ENCODE measurements at regions not wholly inside any gene's neighbourhood (a gene's known extent, or its start where the extent isn't known, plus 50 kb on each side); places are given as distances from the start of the nearest gene placed in this dataset.

DNA sequence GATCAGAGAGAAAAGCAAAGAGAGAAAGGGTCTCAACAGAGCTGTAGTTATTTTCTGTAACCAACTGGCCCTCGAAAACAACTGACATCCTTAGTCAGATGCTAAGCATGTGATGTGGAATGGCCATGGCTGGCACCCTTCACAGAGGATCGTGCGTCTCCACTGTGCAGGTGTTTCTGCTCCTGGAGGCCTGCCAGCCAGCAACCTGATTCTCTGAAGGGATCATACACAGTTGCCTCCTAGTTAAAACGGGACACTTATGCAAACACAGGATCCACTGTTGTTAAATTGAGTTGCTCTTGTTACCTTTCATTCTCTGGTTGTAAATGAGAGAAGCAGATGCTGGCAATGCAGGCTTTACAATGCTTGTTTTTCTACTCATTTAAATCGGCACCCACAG, 148.5 kb downstream of the HDGFL1 start:
- Histone ChIP-seq H4K20me1 (ENCODE audit: control insufficient read depth, insufficient read depth, insufficient read length) (no peaks in the 10 kb centered on the region), H3K9ac (ENCODE audit: extremely low read depth, insufficient read length, low read length) (no peak overlapping the region), H3K56ac (ENCODE audit: insufficient read length, low read depth, low read length) (no peak overlapping the region), H3K4ac (ENCODE audit: low read depth, low read length) (no peak overlapping the region), H3K14ac (ENCODE audit: insufficient read depth, low read length) (no peak overlapping the region), H3K23me2 (ENCODE audit: insufficient read length, low read depth, low read length, poor library complexity, severe bottlenecking) (no peaks in the 10 kb centered on the region), H3K23ac (ENCODE audit: insufficient read length, low read depth, low read length) (no peak overlapping the region), H2BK20ac (ENCODE audit: low read depth, low read length, poor library complexity, severe bottlenecking) (no peak overlapping the region), H3K79me1 (ENCODE audit: insufficient read depth, low read depth, low read length, poor library complexity, severe bottlenecking) (no peaks in the 10 kb centered on the region), H2BK120ac (ENCODE audit: low read depth, low read length, poor library complexity, severe bottlenecking) (no peak overlapping the region), H3K79me2 (ENCODE audit: insufficient read depth, low read length) (no peaks in the 10 kb centered on the region), H3K27ac (ENCODE audit: insufficient read length, low read depth, low read length) (no peak overlapping the region), H3K27me3 (ENCODE audit: insufficient read depth, low read length) (no peaks in the 10 kb centered on the region), H2BK5ac (ENCODE audit: insufficient read length, low read length) (no peak overlapping the region), H3K18ac (ENCODE audit: insufficient read length, low read depth, low read length) (no peak overlapping the region), H4K5ac (ENCODE audit: insufficient read length, low read depth, low read length) (no peak overlapping the region), H2BK15ac (ENCODE audit: low read depth, low read length) (no peak overlapping the region), H2AFZ (ENCODE audit: low read length) (no peak overlapping the region), H3K4me2 (ENCODE audit: insufficient read depth, insufficient read length, low read length) (no peak overlapping the region), H2BK12ac (ENCODE audit: insufficient read length, low read depth, low read length) (no peak overlapping the region), H3T11ph (ENCODE audit: low read length) (no peak overlapping the region), H3K4me1 (ENCODE audit: insufficient read depth, low read length) (peaks cover 5% of the 10 kb centered on the region; the same call in 1 of the 2 replicates), H4K8ac (replicated peaks; ENCODE audit: insufficient read length, low read depth, low read length) (no peak overlapping the region), H4K91ac (ENCODE audit: insufficient read length, low read depth, low read length) (no peak overlapping the region), H2AK5ac (ENCODE audit: insufficient read length, low read length) (no peak overlapping the region), H3K9me3 (ENCODE audit: control insufficient read depth, low read depth, low read length) (no peaks in the 10 kb centered on the region)
- no peak for DNase-seq
- Mint-ChIP-seq H3K27me3 (ENCODE audit: low read depth) (no peaks in the 10 kb centered on the region; the same call in 1 of the 2 replicates), H3K4me1 (peaks cover 12 to 21% of the 10 kb centered on the region in 2 experiments), H3K27ac (no peak overlapping the region), H3K9me3 (peaks cover 7 to 9% of the 10 kb centered on the region in 2 experiments), H3K4me3 (no peak overlapping the region), H3K36me3 (ENCODE audit: insufficient read depth in 1 of 3, low read depth in 3 of 3) (peaks cover 3 to 9% (median 3%) of the 10 kb centered on the region in 3 experiments; a peak in 6 of 7 replicates)
- TF ChIP-seq, protein P1, sequence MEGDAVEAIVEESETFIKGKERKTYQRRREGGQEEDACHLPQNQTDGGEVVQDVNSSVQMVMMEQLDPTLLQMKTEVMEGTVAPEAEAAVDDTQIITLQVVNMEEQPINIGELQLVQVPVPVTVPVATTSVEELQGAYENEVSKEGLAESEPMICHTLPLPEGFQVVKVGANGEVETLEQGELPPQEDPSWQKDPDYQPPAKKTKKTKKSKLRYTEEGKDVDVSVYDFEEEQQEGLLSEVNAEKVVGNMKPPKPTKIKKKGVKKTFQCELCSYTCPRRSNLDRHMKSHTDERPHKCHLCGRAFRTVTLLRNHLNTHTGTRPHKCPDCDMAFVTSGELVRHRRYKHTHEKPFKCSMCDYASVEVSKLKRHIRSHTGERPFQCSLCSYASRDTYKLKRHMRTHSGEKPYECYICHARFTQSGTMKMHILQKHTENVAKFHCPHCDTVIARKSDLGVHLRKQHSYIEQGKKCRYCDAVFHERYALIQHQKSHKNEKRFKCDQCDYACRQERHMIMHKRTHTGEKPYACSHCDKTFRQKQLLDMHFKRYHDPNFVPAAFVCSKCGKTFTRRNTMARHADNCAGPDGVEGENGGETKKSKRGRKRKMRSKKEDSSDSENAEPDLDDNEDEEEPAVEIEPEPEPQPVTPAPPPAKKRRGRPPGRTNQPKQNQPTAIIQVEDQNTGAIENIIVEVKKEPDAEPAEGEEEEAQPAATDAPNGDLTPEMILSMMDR (conservative IDR thresholded peaks at IDR 0.05): no peak
- WGBS (ENCODE audit: extremely low coverage, insufficient read length, low lambda C conversion rate): no CpG with 5 or more reads among the region's 5 CpGs
